ENCODE measurements at regions not wholly inside any gene's neighbourhood (a gene's known extent, or its start where the extent isn't known, plus 50 kb on each side); places are given as distances from the start of the nearest gene placed in this dataset.

DNA sequence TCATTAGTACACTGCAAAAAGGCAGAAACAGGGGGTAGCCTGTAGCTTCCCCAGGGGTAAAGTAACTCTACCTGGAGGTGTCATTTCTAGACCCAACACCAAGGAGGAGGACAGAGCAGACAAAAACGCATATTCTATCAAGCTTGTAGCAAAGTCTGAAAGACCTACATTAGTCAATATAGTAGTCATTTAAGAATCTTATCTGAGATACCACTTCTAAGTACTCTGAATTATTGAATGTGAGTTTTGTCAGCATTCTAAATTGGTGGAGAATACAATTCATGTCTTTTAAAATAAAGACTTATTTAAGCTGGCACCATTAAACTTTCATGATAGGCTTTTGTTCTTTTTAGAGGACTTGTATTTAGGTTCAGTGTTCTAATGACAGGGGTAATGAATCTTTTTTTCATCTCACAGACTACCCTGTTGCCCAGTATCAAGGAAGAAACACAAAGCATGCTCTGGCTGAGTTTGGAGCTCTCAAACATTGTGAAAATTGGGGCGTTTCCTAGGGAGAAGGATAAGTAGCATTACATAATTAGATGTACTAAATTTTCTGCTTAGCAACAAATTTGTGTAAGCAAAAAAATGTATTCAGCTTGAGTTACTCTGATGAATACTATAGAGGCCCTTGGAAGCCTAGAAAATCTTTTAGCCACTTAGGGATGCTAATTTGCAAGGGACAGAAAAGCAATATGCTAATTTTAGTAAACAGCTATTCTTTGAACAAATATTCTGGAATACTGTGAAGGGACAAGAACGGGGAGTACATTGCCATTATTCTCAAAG lies 255.4 kb upstream of the HSF2 start:
- TF ChIP-seq CTCF (IDR thresholded peaks at IDR 0.05 in 4 of 5, conservative IDR thresholded peaks at IDR 0.05 in 1 of 5) (no peak), POLR2A (IDR thresholded peaks at IDR 0.05) (no peak)
